ENCODE measurements at regions not wholly inside any gene's neighbourhood (a gene's known extent, or its start where the extent isn't known, plus 50 kb on each side); places are given as distances from the start of the nearest gene placed in this dataset.

- TF ChIP-seq, protein P1, sequence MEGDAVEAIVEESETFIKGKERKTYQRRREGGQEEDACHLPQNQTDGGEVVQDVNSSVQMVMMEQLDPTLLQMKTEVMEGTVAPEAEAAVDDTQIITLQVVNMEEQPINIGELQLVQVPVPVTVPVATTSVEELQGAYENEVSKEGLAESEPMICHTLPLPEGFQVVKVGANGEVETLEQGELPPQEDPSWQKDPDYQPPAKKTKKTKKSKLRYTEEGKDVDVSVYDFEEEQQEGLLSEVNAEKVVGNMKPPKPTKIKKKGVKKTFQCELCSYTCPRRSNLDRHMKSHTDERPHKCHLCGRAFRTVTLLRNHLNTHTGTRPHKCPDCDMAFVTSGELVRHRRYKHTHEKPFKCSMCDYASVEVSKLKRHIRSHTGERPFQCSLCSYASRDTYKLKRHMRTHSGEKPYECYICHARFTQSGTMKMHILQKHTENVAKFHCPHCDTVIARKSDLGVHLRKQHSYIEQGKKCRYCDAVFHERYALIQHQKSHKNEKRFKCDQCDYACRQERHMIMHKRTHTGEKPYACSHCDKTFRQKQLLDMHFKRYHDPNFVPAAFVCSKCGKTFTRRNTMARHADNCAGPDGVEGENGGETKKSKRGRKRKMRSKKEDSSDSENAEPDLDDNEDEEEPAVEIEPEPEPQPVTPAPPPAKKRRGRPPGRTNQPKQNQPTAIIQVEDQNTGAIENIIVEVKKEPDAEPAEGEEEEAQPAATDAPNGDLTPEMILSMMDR (IDR thresholded peaks at IDR 0.05; ENCODE audit: extremely low read depth in 1 of 2, insufficient read depth in 1 of 2, low read depth in 1 of 2, low read length in 2 of 2) = no peak
- TF ChIP-seq JUN (IDR thresholded peaks at IDR 0.05; ENCODE audit: borderline replicate concordance, insufficient read depth, insufficient read length, low read depth) (no peak), MYC (IDR thresholded peaks at IDR 0.05; ENCODE audit: low read depth, low read length) (no peak), MAX (IDR thresholded peaks at IDR 0.05; ENCODE audit: insufficient read depth, insufficient read length) (no peak), GATA2 (IDR thresholded peaks at IDR 0.05; ENCODE audit: insufficient read depth, insufficient read length, low read depth, low read length) (no peak), POLR2A (IDR thresholded peaks at IDR 0.05; ENCODE audit: low read depth, low read length) (no peak), POLR2AphosphoS5 (IDR thresholded peaks at IDR 0.05; ENCODE audit: insufficient read depth, low read depth, low read length) (no peak), EZH2 (IDR thresholded peaks at IDR 0.05; ENCODE audit: borderline replicate concordance, low read depth, low read length, severe bottlenecking) (no peak), FOS (IDR thresholded peaks at IDR 0.05; ENCODE audit: borderline replicate concordance, insufficient read depth, low read length) (no peak)
These were observed 89.7 kb downstream of the MYEOV start for GRCh38 chr11:69383372-69384250.

More at GRCh38 chr11:69383372-69384250, 89.7 kb downstream of the MYEOV start:
- FAIRE-seq (no peak), DNase-seq (ENCODE audit: low read depth, low spot score) (no peak)
- ChIA-PET CTCF (interaction anchor here (0.8 to 1.1 kb wide), 2 partner anchors 19 to 91 kb away, joined by 3 read pairs; no protein-coding TSS in a partner anchor), POLR2A (no interaction called here)
- H4K20me1 ChIP-seq (replicated peaks; ENCODE audit: control insufficient read depth, extremely low read depth, insufficient read depth, low read length) = no peaks in the 10 kb centered on the region
- H3K4me2 ChIP-seq (ENCODE audit: insufficient read depth, low read length) = no peak overlapping the region
- H3K9me3 ChIP-seq (replicated peaks; ENCODE audit: control insufficient read depth, insufficient read depth, low read length) = no peaks in the 10 kb centered on the region
- no peak overlapping the region for H3K27ac ChIP-seq (ENCODE audit: insufficient read depth, low read depth, low read length)
- BruUV-seq (replicated peaks) = no TSS peak
- peaks cover 6% of the 10 kb centered on the region for H3K4me1 ChIP-seq (ENCODE audit: control insufficient read depth, extremely low read depth, insufficient read depth, low read length)
- dilution Hi-C loops (cut with MboI; ENCODE audit: extremely low pct_ligation_motif_present, low sequenced_read_pairs) (no loop called here), intact Hi-C loops (cut with micrococcal nuclease) (no loop called here)
- H3K27me3 ChIP-seq (ENCODE audit: control insufficient read depth in 2 of 2, insufficient read depth in 2 of 2, low read length in 2 of 2) = no peaks in the 10 kb centered on the region
- no peaks in the 10 kb centered on the region for H3K36me3 ChIP-seq (ENCODE audit: control insufficient read depth in 2 of 2, extremely low read depth in 1 of 2, insufficient read depth in 2 of 2, low read length in 2 of 2)
- H3K79me2 ChIP-seq (ENCODE audit: control insufficient read depth, insufficient read depth, low read length) = no peaks in the 10 kb centered on the region
- no peak overlapping the region for H2AFZ ChIP-seq (ENCODE audit: low read depth, low read length)
- H3K9ac ChIP-seq (replicated peaks; ENCODE audit: extremely low read depth, insufficient read depth, low read length) = no peak overlapping the region
- no peak overlapping the region for H3K4me3 ChIP-seq (replicated peaks in 1 of 3; ENCODE audit: insufficient read depth in 1 of 3, low read depth in 1 of 3, low read length in 3 of 3)
- no peaks in the 10 kb centered on the region for H3K9me1 ChIP-seq (replicated peaks; ENCODE audit: control insufficient read depth, extremely low read depth, insufficient read depth, low read length)
